ENCODE measurements at regions not wholly inside any gene's neighbourhood (a gene's known extent, or its start where the extent isn't known, plus 50 kb on each side); places are given as distances from the start of the nearest gene placed in this dataset.

GRCh38 chr20:59381689-59382088 is 81.3 kb downstream of the EDN3 start:
- TF ChIP-seq CTCF (conservative IDR thresholded peaks at IDR 0.05 in 1 of 2, IDR thresholded peaks at IDR 0.05 in 1 of 2; ENCODE audit: low read depth in 1 of 2, low read length in 2 of 2) (no peak), EZH2 (IDR thresholded peaks at IDR 0.05; ENCODE audit: low read length, missing control alignments) (no peak)

All from fibroblast of lung (primary cell).